Activated T-cell treated with anti-CD3 and anti-CD28 coated beads for 48 hours (primary cell): ENCODE measurements at regions not wholly inside any gene's neighbourhood (a gene's known extent, or its start where the extent isn't known, plus 50 kb on each side); places are given as distances from the start of the nearest gene placed in this dataset.

Source experiments
- DNase-seq: peaks from one replicate; pipeline ENCODE4 v3.0.0-alpha.2; 2020; ENCODE audit warnings: low read depth

DNA sequence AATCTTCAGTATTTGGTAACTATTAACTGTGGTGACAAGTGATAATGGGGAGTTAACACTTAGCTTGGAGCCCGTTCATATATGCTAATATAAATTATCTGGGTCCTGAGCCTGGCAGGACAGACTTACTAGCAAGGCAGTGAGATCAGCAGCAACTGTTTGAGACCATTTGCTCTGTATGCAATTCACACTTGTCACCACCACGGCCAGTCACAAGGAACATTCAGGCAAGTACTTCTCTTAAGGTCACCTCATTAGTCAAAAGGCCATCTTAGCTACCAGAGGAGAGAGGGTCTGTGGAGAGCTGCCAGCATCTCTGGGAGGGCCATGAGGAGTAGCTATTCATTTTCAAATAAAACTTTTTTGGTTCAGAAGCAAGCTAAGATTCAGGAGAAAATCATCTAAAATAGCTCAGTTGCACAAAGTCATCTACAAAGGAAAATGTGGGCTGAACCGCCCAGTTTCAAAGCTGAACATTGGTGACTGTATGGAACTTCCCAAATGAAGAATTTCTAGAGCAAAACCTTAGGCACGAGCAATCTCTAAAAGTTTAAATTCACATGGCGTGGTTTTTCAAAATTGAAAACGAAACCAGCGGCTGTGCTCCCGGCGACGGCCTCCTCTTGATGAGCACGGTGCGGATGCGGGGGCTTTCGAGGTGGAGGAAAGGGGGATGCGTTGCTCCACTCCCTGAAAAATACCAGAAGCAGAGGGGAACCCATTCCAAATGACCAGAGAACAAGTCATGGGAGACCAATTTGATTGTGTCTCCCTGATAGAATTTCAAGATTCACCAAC, 233.5 kb upstream of the MGMT start:
- DNase-seq = no peak

DNA sequence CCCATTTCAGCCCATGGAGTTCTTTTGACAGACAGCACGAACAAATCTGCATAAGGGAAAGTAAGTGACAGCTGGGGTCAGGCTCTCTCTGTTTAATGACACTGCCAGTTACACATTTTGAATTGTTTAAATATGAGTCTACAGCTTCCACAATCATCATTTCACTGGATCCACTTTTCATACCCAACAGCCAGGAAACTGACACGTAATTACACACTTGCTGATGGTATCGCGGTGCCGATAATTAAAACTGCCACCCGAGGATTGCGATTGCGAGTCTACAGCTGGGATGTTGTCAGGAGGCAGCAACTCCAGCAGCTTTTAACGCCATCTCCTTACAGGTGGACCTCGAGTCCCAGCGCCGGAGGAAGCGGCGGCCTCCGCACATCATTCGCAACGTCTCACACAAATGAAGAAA, 230.8 kb upstream of the MGMT start:
- DNase-seq = no peak

DNA sequence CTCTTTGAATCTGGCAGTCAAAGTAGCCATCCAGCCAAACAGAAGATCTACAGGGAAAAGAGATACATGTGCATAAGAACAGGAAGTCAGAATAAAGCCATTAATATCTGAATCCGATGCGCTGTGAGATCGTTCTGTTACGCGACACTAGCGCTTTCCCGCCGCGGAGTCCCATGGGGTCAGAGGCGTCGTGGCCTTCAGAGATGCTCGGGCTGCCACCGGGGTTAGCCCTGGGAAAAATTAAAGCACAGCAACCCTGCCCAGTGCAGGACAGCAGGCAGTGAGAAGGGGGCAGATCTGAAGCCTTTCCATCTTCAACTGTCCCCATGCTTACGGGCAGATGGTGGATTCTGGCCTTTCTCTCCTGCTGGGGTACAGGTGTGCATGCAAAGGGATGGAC, 225.6 kb upstream of the MGMT start:
- DNase-seq = no peak

DNA sequence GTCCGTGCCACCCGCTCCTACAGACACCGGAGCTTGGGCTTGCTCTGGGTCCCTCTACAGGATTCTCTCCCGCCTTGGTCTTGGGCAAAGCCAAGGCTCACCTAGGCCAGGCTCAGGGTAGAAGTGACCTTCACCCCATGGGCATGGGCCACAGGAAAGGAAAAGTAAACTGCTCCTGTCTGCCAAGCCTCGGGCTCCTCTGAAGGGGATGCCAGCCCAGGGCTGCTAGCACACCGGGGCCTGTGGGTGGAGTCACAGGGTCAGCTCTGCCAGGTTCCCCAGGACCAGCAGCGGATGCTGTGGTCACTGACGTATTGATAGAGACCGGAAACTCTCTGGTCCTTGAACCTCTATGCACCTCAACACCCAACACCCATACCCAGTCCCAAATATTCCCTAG, 222.7 kb upstream of the MGMT start:
- no peak for DNase-seq

DNA sequence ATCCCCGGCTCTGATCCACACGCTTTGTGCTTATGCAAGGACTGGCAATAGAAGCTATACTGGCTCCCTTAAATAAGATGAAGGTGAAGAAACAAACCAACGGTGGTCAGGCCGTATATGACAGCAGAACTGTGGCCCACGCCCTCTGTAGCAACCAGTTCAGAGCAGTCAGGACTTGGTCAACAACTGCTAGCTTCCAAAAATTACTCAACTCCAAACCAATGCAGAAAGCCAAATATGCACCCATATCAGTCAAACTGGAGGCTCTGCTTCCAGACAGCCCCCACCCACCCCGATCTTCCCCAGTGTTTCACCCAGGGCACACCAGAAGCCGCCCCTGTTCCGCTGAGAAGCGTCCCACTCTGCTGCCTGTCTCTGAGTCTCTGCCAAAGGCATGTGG, 222.3 kb upstream of the MGMT start:
- DNase-seq = no peak

DNA sequence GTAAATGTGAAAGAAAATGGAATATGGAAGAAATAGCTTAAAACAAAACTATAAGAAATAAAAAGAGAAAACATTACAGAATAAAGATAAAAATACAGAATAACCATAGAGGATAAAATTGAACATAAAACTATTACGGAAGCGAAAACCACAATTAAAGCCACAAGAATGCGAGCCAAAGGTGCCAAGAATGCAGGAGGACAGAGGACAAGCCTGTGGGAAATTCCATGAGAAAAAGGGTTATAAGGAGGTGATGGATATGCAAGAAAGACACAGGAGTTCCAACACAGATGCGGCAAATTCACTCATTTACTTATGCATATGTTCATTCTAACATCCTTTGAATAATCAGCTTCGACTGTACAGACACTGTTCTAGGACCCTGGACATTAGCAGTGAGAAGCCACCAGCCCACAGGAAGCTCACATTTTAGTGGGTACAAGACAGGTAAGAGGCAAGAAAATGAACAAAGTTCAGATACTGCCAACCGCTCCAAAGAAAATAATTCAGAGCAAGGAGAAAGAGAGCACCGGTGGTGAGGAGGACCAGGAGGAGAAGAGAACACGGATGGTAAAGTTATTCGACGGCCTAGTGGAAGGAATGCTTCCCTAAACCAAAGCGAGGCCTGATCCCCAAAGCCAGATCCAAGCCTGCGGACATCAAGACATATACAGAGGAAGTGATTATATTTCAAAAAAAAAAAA, 213.7 kb upstream of the MGMT start:
- no peak for DNase-seq

DNA sequence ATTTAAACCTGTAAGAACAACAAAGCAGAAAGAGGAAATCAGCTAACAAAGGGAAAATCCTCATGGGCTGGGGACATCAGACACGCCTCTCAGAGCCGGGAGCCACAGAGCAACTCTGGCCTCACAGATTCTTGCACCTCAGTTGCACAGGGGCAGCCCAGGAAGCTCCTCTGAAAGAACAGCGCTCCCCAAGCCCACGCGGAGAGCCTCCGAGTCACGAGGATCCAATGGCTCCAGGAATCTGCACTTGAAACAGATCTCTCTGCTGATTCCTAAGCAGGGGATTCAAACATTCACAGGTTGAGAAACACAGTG, 213.2 kb upstream of the MGMT start:
- DNase-seq = no peak

DNA sequence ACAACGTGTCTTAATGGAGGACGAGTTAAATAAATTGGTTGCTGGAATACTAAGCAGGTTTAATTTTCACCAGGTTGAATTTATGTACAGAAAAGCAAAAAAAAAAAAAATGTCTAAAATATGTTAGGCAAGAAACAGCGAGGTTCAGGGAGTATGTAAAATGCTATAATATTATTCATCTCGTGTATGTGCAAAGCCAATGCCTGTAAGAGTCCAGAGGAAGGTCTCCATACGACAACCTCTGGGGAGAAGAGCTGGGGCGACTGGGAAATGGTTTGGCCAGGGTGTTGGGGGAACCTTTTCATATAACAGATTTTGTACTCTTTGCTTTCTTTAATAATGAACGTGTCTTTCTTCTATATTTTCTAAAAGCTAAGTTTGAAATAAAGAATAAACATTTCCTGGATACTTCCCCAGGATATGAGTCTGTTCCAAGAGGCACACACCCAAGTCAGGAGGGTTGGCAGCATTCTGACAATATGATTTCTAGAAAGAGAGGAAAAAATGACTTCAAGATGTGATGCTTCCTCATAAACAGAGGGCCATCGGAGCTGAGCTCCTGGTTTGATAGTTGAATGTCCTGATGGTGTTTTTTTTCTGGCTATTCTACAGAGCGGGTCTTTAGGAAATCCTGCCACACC, 208.6 kb upstream of the MGMT start:
- no peak for DNase-seq

DNA sequence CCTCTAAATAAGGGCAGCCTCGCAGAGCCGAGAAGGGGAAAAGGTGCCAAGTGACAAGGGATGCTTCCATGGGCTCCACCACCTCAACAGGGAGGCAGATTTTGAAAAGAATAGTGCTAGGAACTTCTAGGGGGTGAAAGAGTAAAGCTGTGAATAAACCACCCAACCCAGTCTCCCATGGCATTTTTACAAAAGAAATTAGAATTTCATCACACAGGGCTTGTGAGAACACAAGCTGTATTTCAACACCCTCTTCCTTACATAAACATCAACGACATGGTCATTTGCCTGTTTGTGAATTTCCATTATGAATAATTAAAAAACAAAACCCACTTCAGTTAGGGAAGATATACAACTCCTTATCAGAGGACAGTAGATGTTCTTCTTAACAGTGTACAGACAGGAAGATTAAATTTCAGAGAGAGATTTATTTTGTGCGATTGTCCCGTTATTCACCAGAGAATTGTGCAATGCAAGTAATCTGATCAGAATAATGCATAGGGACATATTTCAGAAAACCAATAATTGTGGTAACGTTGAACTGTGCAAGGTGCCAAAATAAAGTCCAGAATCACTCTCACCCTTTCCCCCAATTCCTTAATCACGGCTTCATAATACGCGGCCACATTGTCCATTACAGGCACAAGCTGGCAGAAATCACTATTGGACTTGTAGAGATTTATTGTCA, 207.8 kb upstream of the MGMT start:
- DNase-seq = no peak

DNA sequence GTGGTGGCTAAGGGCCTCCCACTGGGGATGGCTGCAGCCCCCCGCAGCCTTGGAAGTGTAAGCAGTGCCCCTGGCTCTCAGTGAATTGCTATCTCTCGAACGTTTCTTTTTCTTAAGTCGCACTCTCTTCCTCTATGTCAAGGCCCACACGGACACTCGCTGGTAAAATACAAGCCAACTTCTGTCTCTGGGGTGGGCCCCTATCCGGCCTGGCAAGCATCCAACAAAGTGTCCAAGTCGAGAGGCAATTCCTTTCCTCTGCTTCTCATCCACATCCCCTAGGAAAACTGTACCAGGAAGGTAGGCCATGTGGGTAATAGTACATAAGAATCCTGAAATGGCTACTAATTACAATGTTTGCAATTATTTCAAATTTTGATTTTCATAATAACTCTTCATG, 194.9 kb upstream of the MGMT start:
- no peak for DNase-seq

DNA sequence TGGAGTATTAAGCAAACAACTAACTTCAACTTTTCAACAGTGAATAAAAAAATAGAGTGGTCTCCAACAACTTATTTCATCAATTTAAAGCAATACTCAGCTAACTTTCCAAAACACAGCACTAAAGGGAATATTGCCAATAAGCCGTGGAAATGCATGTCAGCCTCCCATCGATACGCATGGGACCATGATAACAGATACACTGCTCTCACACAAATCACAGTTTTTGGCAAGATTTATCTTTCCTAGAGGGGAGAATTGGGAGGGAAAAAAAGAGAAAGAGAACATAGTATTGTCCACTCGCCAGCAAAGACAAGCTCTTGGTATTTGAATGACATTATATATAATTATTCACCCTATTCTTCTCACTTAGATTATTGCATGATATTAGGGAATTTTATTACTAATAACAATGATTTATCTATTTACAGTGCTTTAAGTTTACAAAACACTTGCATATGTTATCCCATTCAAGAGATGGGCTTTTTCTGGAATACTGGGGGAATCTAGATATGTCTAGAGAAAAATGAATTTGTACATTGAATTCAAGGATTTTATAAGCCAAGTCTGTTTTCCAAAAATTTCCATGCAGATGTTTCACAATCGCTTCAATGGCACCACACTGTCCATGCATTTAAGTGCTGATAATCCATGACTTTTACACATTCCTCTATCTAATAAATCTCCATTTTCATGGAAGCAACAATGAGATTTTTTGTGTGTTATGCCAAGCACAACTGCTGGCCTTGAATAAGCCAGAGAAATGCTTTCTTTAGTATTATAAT, 194.0 kb upstream of the MGMT start:
- no peak for DNase-seq

DNA sequence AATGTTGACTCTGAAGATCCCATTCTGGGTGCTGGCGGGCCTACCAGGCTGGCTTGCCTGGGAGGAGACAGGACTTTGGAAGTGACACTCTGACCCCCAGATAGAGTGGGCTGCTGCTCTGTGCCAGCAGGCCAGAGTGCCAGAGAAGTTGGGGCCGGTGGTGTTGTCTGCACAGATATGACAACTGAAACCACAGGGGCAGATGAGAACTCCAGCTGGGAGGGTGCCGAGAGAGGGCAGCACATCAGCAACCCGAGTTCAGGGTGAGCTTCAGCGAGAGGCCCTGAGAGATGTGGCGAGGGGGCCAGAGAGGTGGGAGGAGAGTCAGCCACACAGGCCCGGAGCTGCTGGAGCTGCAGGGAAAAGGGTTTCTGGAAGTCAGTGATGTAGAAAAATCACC, 193.2 kb upstream of the MGMT start:
- DNase-seq = no peak

DNA sequence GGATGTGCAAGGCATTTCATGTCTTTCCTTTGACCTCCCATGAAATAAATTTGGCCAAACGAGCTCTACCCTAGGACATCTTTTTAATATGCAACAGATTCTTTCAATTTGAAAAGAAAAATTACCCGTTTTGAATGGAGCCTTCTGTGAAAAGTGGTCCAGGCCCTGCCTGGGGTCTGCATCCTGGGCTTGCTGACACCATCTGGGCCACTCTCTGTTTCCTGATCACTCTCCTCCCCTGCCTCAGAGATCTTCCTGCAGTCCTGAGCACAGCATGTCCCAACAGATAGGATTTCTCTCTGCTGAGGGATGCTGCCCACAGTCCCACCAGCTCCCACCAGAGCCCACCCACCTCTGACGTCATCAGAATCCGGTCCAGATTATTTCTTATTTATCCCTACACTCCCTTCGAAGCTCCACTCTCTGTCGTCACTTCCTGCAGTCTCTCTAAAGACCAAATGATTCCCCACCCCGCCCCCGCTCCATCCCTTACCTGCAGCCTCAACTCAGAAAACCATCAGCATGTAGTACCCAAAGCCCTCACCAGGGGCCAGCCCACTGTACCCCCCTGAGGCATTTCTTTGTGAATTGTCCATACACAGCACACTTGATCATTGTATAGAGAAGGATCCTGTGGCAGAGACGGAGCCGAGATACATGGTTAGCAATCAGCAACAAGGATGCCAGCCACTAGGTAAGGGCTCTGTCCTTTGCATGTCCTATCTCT, 192.1 kb upstream of the MGMT start:
- no peak for DNase-seq

DNA sequence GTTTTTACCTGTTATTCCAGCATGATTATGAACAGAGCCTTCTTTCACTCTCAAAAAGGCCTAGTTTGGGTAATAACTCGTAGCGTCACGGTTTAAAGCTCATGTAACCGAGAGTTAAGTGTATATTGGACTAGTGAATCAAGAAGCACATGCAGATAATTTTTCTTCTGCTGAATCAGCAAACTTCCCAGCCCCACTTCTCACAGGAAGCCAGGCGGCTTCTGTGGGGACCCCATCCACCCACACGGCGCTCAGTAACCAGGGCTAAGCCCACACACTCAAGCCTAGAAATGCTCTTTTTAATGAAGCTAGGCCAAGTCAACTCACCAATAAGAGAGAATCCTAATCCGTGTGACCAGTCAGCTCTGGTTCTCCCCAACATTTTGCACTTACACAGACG, 191.2 kb upstream of the MGMT start:
- no peak for DNase-seq

DNA sequence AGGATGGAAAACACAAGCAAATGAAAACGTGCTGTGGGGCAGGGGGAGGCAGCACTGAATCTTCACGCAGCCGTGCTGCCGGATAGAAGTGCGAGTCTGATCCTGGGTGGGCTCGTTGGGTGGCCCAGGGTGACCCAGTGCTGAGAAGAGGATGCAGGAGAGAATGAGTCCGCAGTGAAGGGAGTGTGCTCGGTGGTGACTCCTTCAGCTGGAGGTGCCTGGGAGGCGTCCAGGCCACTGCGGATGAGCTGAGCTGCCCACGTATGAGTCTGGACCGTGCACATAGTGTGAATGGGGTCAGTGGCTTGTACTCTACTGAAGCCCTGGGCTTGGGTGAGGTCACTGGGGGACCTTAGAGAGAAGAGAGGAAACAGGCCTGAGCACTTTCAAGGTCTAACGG, 190.0 kb upstream of the MGMT start:
- no peak for DNase-seq

DNA sequence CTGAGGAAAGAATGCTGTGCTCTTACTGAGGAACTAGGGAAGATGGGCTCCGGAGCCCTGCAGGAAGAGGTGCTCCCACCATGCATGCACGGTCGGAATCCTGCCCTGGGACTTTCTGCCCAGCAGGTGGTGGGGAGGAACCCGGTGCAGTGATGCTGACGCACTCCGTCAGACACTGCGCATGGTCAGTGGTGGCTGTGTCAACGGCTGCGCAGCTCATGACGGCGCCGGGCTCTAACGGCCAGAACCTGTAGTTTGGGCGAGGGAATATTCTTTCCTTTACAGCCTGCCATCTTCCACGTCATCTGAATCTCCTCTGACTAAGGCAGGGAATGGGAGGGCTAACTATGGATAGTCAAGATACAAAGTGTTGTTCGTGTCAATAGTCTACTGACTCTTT, 189.2 kb upstream of the MGMT start:
- no peak for DNase-seq

DNA sequence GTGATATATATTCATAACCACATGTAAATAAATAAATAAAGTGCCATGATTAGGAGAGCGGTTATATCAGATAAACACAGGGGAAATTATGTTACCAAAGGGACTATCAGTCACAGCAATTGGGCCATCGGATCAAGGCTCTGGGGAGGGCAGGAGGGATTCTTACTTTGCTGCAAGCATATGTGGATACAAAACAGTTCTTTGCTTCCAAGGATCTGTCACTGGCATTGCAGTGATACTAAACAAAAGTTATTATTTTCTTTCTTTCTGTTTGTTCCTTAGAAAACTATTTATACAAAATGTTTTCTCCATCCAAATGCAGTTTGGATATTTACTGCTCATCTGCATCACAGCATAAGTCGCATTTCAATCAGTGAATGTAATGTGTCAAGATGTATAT, 188.4 kb upstream of the MGMT start:
- DNase-seq = no peak

DNA sequence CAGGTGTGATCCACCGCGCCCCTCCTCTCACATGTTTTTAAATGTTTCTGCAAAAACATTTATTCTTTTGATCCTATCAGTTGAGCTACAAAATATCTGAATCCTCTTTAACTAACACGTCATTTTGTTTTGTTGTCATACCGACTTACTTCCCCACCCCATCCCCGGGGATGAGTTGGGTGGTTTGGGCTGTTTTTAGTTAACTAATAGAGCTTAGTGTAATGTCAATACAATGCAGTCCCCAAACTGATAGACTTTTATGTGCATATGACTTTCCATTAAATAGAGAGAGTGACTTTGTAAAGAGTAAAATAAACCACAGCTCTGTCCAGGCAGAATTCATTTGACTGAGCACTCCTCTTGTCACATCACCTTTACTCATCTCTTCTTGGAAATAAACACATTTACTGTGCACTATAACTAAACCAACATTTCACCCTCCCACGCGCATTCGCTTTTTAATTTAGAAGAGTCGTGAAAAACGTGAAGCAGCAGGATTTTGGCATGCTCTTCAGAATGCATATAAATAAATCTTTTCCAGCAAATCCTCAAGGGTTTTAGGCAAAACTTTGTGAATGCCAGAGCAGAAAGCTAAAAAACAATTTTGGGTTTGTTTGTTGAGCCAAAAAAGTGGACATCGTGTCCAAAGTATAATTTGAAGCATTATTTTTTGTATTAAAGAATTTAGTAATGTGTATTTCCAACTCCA, 187.4 kb upstream of the MGMT start:
- no peak for DNase-seq

DNA sequence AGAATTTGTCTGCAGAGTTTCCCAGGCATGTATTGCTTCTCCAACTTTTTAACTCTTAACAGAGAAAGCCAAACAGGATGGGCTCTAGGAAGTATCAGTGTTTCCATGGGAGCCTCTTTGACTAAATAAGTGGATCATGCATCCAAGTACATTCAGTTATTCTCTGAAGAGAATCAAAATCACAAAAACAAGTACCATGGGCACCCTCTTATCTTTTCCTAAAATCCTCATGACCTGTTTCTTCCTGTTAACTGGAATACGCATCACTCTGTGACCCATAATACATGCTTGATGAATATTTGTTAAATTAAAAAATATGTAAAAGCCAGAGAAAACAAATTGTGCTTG, 186.9 kb upstream of the MGMT start:
- no peak for DNase-seq

DNA sequence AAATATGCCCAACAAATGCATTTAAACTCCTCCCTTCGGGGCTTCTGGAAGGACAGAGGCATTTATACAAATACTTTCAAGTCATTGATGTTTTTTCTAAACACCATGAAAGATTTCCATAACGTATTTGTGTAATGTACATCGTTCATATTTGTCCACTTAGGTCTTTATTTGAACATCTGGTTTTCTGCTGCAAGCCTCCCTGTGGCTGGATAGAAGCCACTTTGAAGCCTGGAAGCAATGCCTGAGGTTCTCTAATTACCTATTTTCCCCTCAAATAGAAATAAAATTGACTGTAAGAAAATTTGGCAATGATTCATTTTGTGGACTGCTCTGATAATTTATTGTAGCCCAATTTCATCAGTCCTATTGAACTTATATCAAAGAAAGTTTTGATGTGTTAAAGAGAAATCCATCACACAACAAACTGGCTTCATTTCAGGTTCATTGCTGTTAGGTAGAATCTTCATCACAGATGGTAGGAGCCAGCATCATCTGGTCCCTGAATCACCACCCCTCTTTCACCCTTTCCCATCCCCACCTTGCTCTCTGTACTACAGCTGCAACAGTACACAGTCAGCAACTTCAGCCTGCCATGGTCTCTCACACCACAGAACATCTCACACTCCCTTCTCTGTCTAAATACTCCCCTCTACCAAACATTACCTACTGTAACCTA, 186.0 kb upstream of the MGMT start:
- DNase-seq = no peak
